CD4-positive, alpha-beta T cell (primary cell): ENCODE measurements at regions not wholly inside any gene's neighbourhood (a gene's known extent, or its start where the extent isn't known, plus 50 kb on each side); places are given as distances from the start of the nearest gene placed in this dataset.

ENCODE experiments used
- ATAC-seq: fragments of 200-7000 bp; cut with Tn5 transposase; one replicate; pipeline ENCODE4 v1.10.0; 2022; ENCODE audit warnings: mild to moderate bottlenecking; ENCODE audit not compliant: poor library complexity
- CTCF ChIA-PET: fragments of 350-600 bp; sonication (Branson Sonifier 250); formaldehyde crosslinking; loops from one replicate; lab custom pipeline; 2021; ENCODE audit warnings: antibody characterized with exemption, inconsistent platforms; lab: Charles Lee
- POLR2A ChIA-PET: fragments of 350-600 bp; sonication (Branson Sonifier 250); formaldehyde crosslinking; loops from one replicate; lab custom pipeline; 2021; ENCODE audit warnings: antibody characterized with exemption, inconsistent platforms; lab: Charles Lee
- DNase-seq, 14 experiments: peaks; one replicate each; pipeline ENCODE4 v3.0.0-alpha.2; 2013 to 2020; ENCODE audit warnings: mixed read lengths in 2 of 14
- H3K27ac ChIP-seq, 2 donors: one replicate each; pipeline versions ENCODE4 v1.5.1 to v1.7.0; 2013; ENCODE audit warnings: low read length in 2 of 2, low read depth in 1 of 2, mild to moderate bottlenecking in 1 of 2
- H3K27me3 ChIP-seq, 2 experiments: 1 replicate in 1 of 2; 2 replicates in 1 of 2; pipeline versions ENCODE4 v1.6.1 to v1.7.0; 2013; ENCODE audit warnings: low read length in 2 of 2, control low read depth in 1 of 2, mild to moderate bottlenecking in 1 of 2, moderate library complexity in 1 of 2; ENCODE audit not compliant: insufficient read depth in 2 of 2, control insufficient read depth in 1 of 2
- H3K36me3 ChIP-seq: one replicate; pipeline ENCODE4 v1.6.1; 2013; ENCODE audit warnings: low read length, control low read depth; ENCODE audit not compliant: insufficient read depth
- H3K4me1 ChIP-seq: one replicate; pipeline ENCODE4 v1.6.1; 2013; ENCODE audit warnings: low read length, control low read depth; ENCODE audit not compliant: insufficient read depth
- H3K4me3 ChIP-seq: one replicate; pipeline ENCODE4 v1.5.1; 2013; ENCODE audit warnings: mild to moderate bottlenecking, low read length, moderate library complexity
- H3K9me3 ChIP-seq, 2 experiments: 1 replicate in 1 of 2; 2 replicates in 1 of 2; pipeline versions ENCODE4 v1.6.1 to v1.7.0; 2013; ENCODE audit warnings: low read length in 2 of 2, mild to moderate bottlenecking in 2 of 2, control low read depth in 1 of 2, moderate library complexity in 1 of 2; ENCODE audit not compliant: control insufficient read depth in 1 of 2, insufficient read depth in 1 of 2
- H3K27ac Mint-ChIP-seq: one replicate; pipeline ENCODE4 v1.8.0; 2020; ENCODE audit warnings: mixed read lengths
- H3K27me3 Mint-ChIP-seq: one replicate; pipeline ENCODE4 v1.8.0; 2021; ENCODE audit warnings: mixed read lengths
- H3K36me3 Mint-ChIP-seq: one replicate; pipeline ENCODE4 v1.8.0; 2021; ENCODE audit warnings: low read depth, mixed read lengths
- H3K4me1 Mint-ChIP-seq: one replicate; pipeline ENCODE4 v1.8.0; 2021; ENCODE audit warnings: low read depth, mixed read lengths
- H3K4me3 Mint-ChIP-seq: one replicate; pipeline ENCODE4 v1.8.0; 2020; ENCODE audit warnings: mild to moderate bottlenecking, mixed read lengths
- H3K9me3 Mint-ChIP-seq: one replicate; pipeline ENCODE4 v1.8.0; 2020; ENCODE audit warnings: mixed read lengths
- CTCF ChIP-seq: fragments of 200-600 bp; IDR thresholded peaks from one replicate; pipeline ENCODE4 v1.8.0; 2022; ENCODE audit warnings: antibody characterized with exemption, mild to moderate bottlenecking
- intact Hi-C, 2 experiments: fragments of 100-400 bp; cut with DNase I in 1 of 2; cut with micrococcal nuclease in 1 of 2; formaldehyde crosslinking; loops; one replicate each; pipeline versions ENCODE4 v1.15.1 to v1.9.0; 2023 to 2025; cut with DNase I, micrococcal nuclease

DNA sequence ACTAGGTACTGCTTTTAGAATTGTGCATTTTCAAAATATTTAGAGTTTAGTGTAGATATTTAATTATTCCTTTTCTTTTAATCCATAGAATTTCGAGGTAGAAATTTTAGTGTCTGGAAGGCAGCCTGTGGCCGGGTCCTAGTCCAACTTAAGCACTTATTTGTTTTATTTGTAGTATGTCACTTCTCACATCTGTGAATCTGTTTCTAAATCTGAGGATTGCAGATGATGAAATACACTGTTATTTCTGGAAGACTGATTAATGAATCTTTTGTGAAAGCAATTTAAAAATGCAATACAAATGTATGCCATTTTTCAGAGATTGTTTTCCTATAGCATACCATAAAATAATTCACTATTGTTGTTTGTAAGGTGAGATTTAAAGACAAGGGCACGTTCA lies 483.9 kb upstream of the TRIB2 start:
- H3K9me3 ChIP-seq, result no peaks in the 10 kb centered on the region
- H3K27ac ChIP-seq, result no peak overlapping the region
- no peak overlapping the region for H3K4me3 ChIP-seq
- Mint-ChIP-seq H3K36me3 (no peaks in the 10 kb centered on the region), H3K4me3 (no peak overlapping the region), H3K27ac (no peak overlapping the region), H3K27me3 (no peaks in the 10 kb centered on the region), H3K4me1 (no peaks in the 10 kb centered on the region), H3K9me3 (no peaks in the 10 kb centered on the region)
- H3K36me3 ChIP-seq, result no peaks in the 10 kb centered on the region
- no peaks in the 10 kb centered on the region for H3K4me1 ChIP-seq
- intact Hi-C loops, result no loop called here
- no peaks in the 10 kb centered on the region for H3K27me3 ChIP-seq
- DNase-seq (no peak), ATAC-seq (no peak)
- ChIA-PET CTCF (no interaction called here), POLR2A (no interaction called here)
- no peak for TF ChIP-seq CTCF

DNA sequence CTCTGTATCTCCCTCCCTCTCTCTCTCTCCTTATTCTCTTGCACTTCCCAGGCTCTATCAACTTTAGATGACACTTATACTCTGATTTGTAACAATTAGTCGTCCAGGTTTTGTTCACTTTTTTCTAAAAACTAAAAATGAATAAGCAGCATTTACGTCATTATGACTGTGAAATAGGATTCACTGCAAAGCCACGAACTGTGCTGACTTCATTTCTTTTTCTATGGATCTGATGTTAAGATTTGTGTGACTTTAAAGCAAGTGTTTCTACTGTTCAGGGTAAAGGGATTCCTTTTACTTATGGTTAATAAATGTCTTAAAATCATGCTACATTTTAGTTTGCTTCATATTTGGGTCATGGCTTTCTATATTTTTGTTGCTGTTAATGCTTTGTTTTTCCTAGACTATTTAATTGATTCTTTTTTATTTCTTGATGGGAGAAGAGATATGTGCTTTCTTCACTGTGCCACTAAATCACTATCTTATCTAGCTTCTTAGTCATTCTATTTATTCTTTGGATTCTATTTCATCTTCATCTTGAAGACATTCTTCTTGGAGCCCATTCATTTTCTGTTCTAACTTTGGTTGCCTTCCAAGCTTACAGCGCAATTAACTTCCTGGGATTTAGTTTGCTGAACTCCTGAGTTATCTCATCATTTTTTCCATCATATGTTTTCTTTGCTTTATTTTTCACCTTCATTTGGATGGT lies 480.4 kb upstream of the TRIB2 start:
- Mint-ChIP-seq H3K4me1 (no peaks in the 10 kb centered on the region), H3K36me3 (no peaks in the 10 kb centered on the region), H3K27ac (no peak overlapping the region), H3K27me3 (no peaks in the 10 kb centered on the region), H3K9me3 (no peaks in the 10 kb centered on the region), H3K4me3 (no peak overlapping the region)
- H3K27ac ChIP-seq, result no peak overlapping the region
- no peaks in the 10 kb centered on the region for H3K9me3 ChIP-seq
- CTCF ChIA-PET, result no interaction called here
- ATAC-seq (no peak), DNase-seq (no peak)
- TF ChIP-seq CTCF, result no peak
- H3K4me3 ChIP-seq, result no peak overlapping the region
- POLR2A ChIA-PET, result no interaction called here
- H3K27me3 ChIP-seq, result no peaks in the 10 kb centered on the region
- intact Hi-C loops, result no loop called here
- H3K36me3 ChIP-seq, result no peaks in the 10 kb centered on the region
- no peaks in the 10 kb centered on the region for H3K4me1 ChIP-seq

GRCh38 chr2:12240206-12240605 lies 476.5 kb upstream of the TRIB2 start:
- ATAC-seq, result no peak
- H3K9me3 Mint-ChIP-seq, result no peaks in the 10 kb centered on the region
- intact Hi-C loops, result no loop called here
- DNase-seq, result no peak
- H3K27me3 Mint-ChIP-seq, result no peaks in the 10 kb centered on the region
- TF ChIP-seq CTCF, result no peak
- ChIA-PET CTCF (interaction anchor here (1.2 kb wide), 1 partner anchor 31 kb away, joined by 4 read pairs; no protein-coding TSS in a partner anchor), POLR2A (no interaction called here)
- no peak overlapping the region for H3K27ac Mint-ChIP-seq
- H3K4me3 Mint-ChIP-seq, result no peak overlapping the region
- Histone ChIP-seq H3K4me1 (no peaks in the 10 kb centered on the region), H3K36me3 (no peaks in the 10 kb centered on the region), H3K27ac (no peak overlapping the region), H3K9me3 (no peaks in the 10 kb centered on the region), H3K27me3 (no peaks in the 10 kb centered on the region), H3K4me3 (no peak overlapping the region)
- H3K36me3 Mint-ChIP-seq, result no peaks in the 10 kb centered on the region
- no peaks in the 10 kb centered on the region for H3K4me1 Mint-ChIP-seq
